SK-N-MC (cell line): ENCODE measurements at regions not wholly inside any gene's neighbourhood (a gene's known extent, or its start where the extent isn't known, plus 50 kb on each side); places are given as distances from the start of the nearest gene placed in this dataset.

Source experiments
- EZH2 ChIP-seq: fragments of 200-600 bp; sonication (generic); IDR thresholded peaks from one replicate; pipeline ENCODE4 v1.6.1; 2017; ENCODE audit warnings: antibody characterized with exemption
- POLR2AphosphoS5 ChIP-seq: IDR thresholded peaks from 2 replicates; pipeline ENCODE4 v1.6.1; 2012; ENCODE audit warnings: mild to moderate bottlenecking, low read depth, low read length, borderline replicate concordance

DNA sequence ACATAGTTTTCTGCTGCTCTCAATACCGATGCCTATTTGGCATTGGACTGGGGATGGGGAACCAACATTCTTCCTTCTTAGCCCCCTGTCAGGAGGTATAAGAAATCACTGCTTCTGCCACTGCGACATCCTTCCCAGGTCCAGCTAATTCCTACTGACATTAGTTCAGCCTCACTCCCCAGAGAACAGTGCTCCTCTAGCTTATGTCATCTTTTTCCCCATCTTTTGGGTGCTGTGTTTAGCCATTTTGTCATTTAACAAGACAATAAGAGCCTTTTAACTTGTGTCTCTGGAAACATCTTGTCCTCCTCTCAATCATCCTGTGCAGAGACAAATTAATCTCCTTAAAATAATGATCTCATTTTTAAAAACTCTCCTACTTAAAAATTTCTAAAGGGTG lies 167.0 kb upstream of the PLXNC1 start:
- TF ChIP-seq EZH2: no peak
- TF ChIP-seq POLR2AphosphoS5: no peak
